Hematopoietic multipotent progenitor cell treated with erythropoietin and hydrocortisone succinate and interleukin-3 and kit ligand, for 15 days (in vitro differentiated cells): ENCODE measurements at regions not wholly inside any gene's neighbourhood (a gene's known extent, or its start where the extent isn't known, plus 50 kb on each side); places are given as distances from the start of the nearest gene placed in this dataset.

Source experiments
- DNase-seq: peaks from one replicate; pipeline ENCODE4 v3.0.0-alpha.2; 2015; ENCODE audit warnings: low spot score

GRCh38 chr5:153130296-153130695, 360.2 kb upstream of the GRIA1 start:
- DNase-seq, result no peak

- DNase-seq, result no peak
Observed at GRCh38 chr5:153135411-153135810, 355.1 kb upstream of the GRIA1 start.

- DNase-seq, result no peak
Observed at GRCh38 chr5:153136910-153137614, 353.4 kb upstream of the GRIA1 start.

- no peak for DNase-seq
Observed at GRCh38 chr5:153147891-153148623, 342.4 kb upstream of the GRIA1 start.

- no peak for DNase-seq
Observed at GRCh38 chr5:153148624-153148976, 341.9 kb upstream of the GRIA1 start.

GRCh38 chr5:153151558-153151957, 338.9 kb upstream of the GRIA1 start:
- DNase-seq, result no peak

- no peak for DNase-seq
Observed at GRCh38 chr5:153153086-153153485, 337.4 kb upstream of the GRIA1 start.

GRCh38 chr5:153157156-153157555, 333.3 kb upstream of the GRIA1 start:
- DNase-seq, result no peak

GRCh38 chr5:153158608-153159007, 331.9 kb upstream of the GRIA1 start:
- DNase-seq, result no peak

- no peak for DNase-seq
Observed at GRCh38 chr5:153159616-153160015, 330.9 kb upstream of the GRIA1 start.

- DNase-seq, result no peak
Observed at GRCh38 chr5:153168241-153168640, 322.2 kb upstream of the GRIA1 start.

- no peak for DNase-seq
Observed at GRCh38 chr5:153187503-153187902, 303.0 kb upstream of the GRIA1 start.

GRCh38 chr5:153206361-153206760, 284.1 kb upstream of the GRIA1 start:
- no peak for DNase-seq

- no peak for DNase-seq
Observed at GRCh38 chr5:153209016-153209415, 281.5 kb upstream of the GRIA1 start.

- DNase-seq, result no peak
Observed at GRCh38 chr5:153209687-153210086, 280.8 kb upstream of the GRIA1 start.

- DNase-seq, result no peak
Observed at GRCh38 chr5:153211076-153211475, 279.4 kb upstream of the GRIA1 start.

GRCh38 chr5:153212471-153212870, 278.0 kb upstream of the GRIA1 start:
- DNase-seq, result no peak

GRCh38 chr5:153222936-153223335, 267.5 kb upstream of the GRIA1 start:
- DNase-seq, result no peak

- no peak for DNase-seq
Observed at GRCh38 chr5:153223376-153223775, 267.1 kb upstream of the GRIA1 start.

GRCh38 chr5:153224651-153225050, 265.8 kb upstream of the GRIA1 start:
- no peak for DNase-seq

GRCh38 chr5:153233933-153234332, 256.5 kb upstream of the GRIA1 start:
- DNase-seq, result no peak

- DNase-seq, result no peak
Observed at GRCh38 chr5:153236319-153236718, 254.2 kb upstream of the GRIA1 start.

GRCh38 chr5:153237671-153238332, 252.7 kb upstream of the GRIA1 start:
- no peak for DNase-seq
